ENCODE measurements at regions not wholly inside any gene's neighbourhood (a gene's known extent, or its start where the extent isn't known, plus 50 kb on each side); places are given as distances from the start of the nearest gene placed in this dataset.

GRCh38 chrX:55839485-55839884, 121.9 kb downstream of the RRAGB start:
- 0 out of 2 replicates have a peak, but pooled peaks have one; percentile 40 for TF ChIP-seq CTCF (conservative IDR thresholded peaks at IDR 0.05; ENCODE audit: low read length)
- TF ChIP-seq EZH2phosphoT487 (IDR thresholded peaks at IDR 0.05; ENCODE audit: borderline replicate concordance, low read depth, low read length), result no peak

Data from OCI-LY7 (cell line).